B cell (primary cell): ENCODE measurements at regions not wholly inside any gene's neighbourhood (a gene's known extent, or its start where the extent isn't known, plus 50 kb on each side); places are given as distances from the start of the nearest gene placed in this dataset.

Source experiments
- ATAC-seq: fragments of 200-7000 bp; cut with Tn5 transposase; one replicate; pipeline ENCODE4 v1.10.0; 2021; ENCODE audit warnings: low read depth, mild to moderate bottlenecking, moderate number of reproducible peaks, moderate library complexity
- CTCF ChIA-PET: fragments of 350-600 bp; sonication (Branson Sonifier 250); formaldehyde crosslinking; loops from one replicate; lab custom pipeline; 2021; ENCODE audit warnings: antibody characterized with exemption, inconsistent platforms; lab: Charles Lee
- POLR2A ChIA-PET: fragments of 350-600 bp; sonication (Branson Sonifier 250); formaldehyde crosslinking; loops from one replicate; lab custom pipeline; 2021; ENCODE audit warnings: antibody characterized with exemption; lab: Charles Lee
- DNase-seq: peaks from one replicate; pipeline ENCODE4 v3.0.0; 2013
- H2AFZ ChIP-seq: 2 replicates; pipeline ENCODE4 v1.6.1; 2012; ENCODE audit warnings: mild to moderate bottlenecking, low read depth, low read length; ENCODE audit not compliant: insufficient read depth, poor library complexity, severe bottlenecking
- H3K27ac ChIP-seq, 2 donors: 1 replicate in 1 of 2; 2 replicates in 1 of 2; pipeline ENCODE4 v1.5.1; 2012 to 2013; ENCODE audit warnings: low read length in 2 of 2, mild to moderate bottlenecking in 2 of 2, moderate library complexity in 1 of 2
- H3K27me3 ChIP-seq, 4 experiments: fragments of 200-600 bp in 1 of 4; sonication (generic) in 1 of 4; replicated peaks in 1 of 4; 1 replicate in 2 of 4; 2 replicates in 2 of 4; pipeline versions ENCODE4 v1.6.1 to v1.7.0; 2013 to 2016; ENCODE audit warnings: low read length in 3 of 4, mild to moderate bottlenecking in 2 of 4, mixed read lengths in 1 of 4, moderate library complexity in 1 of 4; ENCODE audit not compliant: insufficient read depth in 4 of 4, control insufficient read depth in 3 of 4; ENCODE audit errors: control extremely low read depth in 1 of 4
- H3K36me3 ChIP-seq, 2 experiments: replicated peaks in 1 of 2; 1 replicate in 1 of 2; 2 replicates in 1 of 2; pipeline versions ENCODE4 v1.6.1 to v1.7.1; 2013; ENCODE audit warnings: low read length in 1 of 2; ENCODE audit not compliant: insufficient read depth in 2 of 2, control insufficient read depth in 1 of 2; ENCODE audit errors: control extremely low read depth in 1 of 2, extremely low read depth in 1 of 2
- H3K4me1 ChIP-seq, 2 donors: fragments of 200-600 bp in 1 of 2; sonication (generic) in 1 of 2; 1 replicate in 1 of 2; 2 replicates in 1 of 2; pipeline versions ENCODE4 v1.5.1 to v1.6.1; 2013 to 2017; ENCODE audit warnings: low read length in 2 of 2; ENCODE audit not compliant: control insufficient read depth in 2 of 2, insufficient read depth in 2 of 2
- H3K4me2 ChIP-seq: replicated peaks from 2 replicates; pipeline ENCODE3; 2012; ENCODE audit warnings: mild to moderate bottlenecking, low read depth, low read length; ENCODE audit not compliant: poor library complexity, severe bottlenecking
- H3K4me3 ChIP-seq, 5 experiments: fragments of 200-600 bp in 1 of 5; sonication (generic) in 1 of 5; 1 replicate in 3 of 5; 2 replicates in 2 of 5; pipeline versions ENCODE4 v1.5.1 to v1.7.0; 2011 to 2016; ENCODE audit warnings: low read length in 4 of 5, mild to moderate bottlenecking in 4 of 5, low read depth in 2 of 5, control low read depth in 1 of 5, moderate library complexity in 1 of 5; ENCODE audit not compliant: insufficient read depth in 1 of 5; ENCODE audit errors: control extremely low read depth in 1 of 5, extremely low read depth in 1 of 5
- H3K79me2 ChIP-seq: fragments of 200-600 bp; sonication (generic); one replicate; pipeline ENCODE4 v1.6.0; 2016; ENCODE audit warnings: low read length; ENCODE audit not compliant: control insufficient read depth, insufficient read depth
- H3K9ac ChIP-seq: fragments of 200-600 bp; sonication (generic); 2 replicates; pipeline ENCODE4 v1.6.1; 2017; ENCODE audit warnings: mild to moderate bottlenecking, low read length, moderate library complexity
- H3K9me3 ChIP-seq, 3 donors: one replicate each; pipeline versions ENCODE4 v1.6.1 to v1.7.1; 2013; ENCODE audit warnings: low read length in 2 of 3; ENCODE audit not compliant: control insufficient read depth in 2 of 3, insufficient read depth in 1 of 3; ENCODE audit errors: control extremely low read depth in 1 of 3
- H4K20me1 ChIP-seq: 2 replicates; pipeline ENCODE4 v1.6.0; 2012; ENCODE audit warnings: mild to moderate bottlenecking, low read length; ENCODE audit not compliant: insufficient read depth, control insufficient read depth, poor library complexity, severe bottlenecking
- H3K27ac Mint-ChIP-seq: one replicate; pipeline ENCODE4 v1.8.0; 2021; ENCODE audit warnings: mixed read lengths
- H3K27me3 Mint-ChIP-seq: one replicate; pipeline ENCODE4 v1.8.0; 2021; ENCODE audit warnings: mixed read lengths
- H3K4me1 Mint-ChIP-seq: one replicate; pipeline ENCODE4 v1.8.0; 2021; ENCODE audit warnings: mixed read lengths
- H3K4me3 Mint-ChIP-seq: one replicate; pipeline ENCODE4 v1.8.0; 2021; ENCODE audit warnings: mixed read lengths
- H3K9me3 Mint-ChIP-seq: one replicate; pipeline ENCODE4 v1.8.0; 2022; ENCODE audit warnings: mixed read lengths; ENCODE audit not compliant: insufficient read depth
- EZH2 ChIP-seq: IDR thresholded peaks from 2 replicates; pipeline ENCODE4 v1.6.1; 2012; ENCODE audit warnings: borderline replicate concordance, low read depth, mild to moderate bottlenecking, moderate library complexity, low read length; ENCODE audit not compliant: insufficient read depth, poor library complexity, severe bottlenecking
- WGBS: methylation state at CpG from one replicate; pipeline ENCODE4 v1.1.5; 2013; ENCODE audit warnings: missing lambda C conversion rate; ENCODE audit not compliant: insufficient coverage; 5-methylcytosine and 5-hydroxymethylcytosine counted together
- intact Hi-C: fragments of 100-400 bp; cut with micrococcal nuclease; formaldehyde crosslinking; loops from one replicate; pipeline ENCODE4 v1.10.0; 2022
- TF ChIP-seq, protein P1 (sequence below): fragments of 200-600 bp; IDR thresholded peaks from one replicate; pipeline ENCODE4 v1.8.0; 2022; ENCODE audit warnings: antibody characterized with exemption, mild to moderate bottlenecking

DNA sequence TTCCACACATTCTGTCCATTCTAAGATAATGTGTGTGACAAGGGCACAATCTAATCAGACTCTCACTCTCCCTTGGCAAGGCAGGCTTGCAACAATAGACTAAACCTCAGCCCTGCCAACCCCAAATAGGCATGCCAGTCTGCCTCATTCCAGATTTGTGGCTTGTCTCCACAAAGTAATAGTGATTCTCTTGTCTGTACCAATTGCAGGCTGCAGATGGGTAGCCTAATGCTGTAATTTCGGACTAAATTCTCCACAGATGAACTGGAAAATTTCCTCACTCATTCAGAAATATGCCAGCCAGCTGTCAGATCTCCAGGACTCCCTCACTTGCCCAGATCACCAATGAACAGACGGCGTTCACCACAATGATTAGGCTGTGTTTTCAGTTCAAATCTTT is 413.6 kb downstream of the ELAVL2 start:
- H3K27ac Mint-ChIP-seq, result no peak overlapping the region
- no peak overlapping the region for H3K9ac ChIP-seq
- H4K20me1 ChIP-seq, result no peaks in the 10 kb centered on the region
- H3K4me1 ChIP-seq, result no peaks in the 10 kb centered on the region
- POLR2A ChIA-PET, result no interaction called here
- intact Hi-C loops, result no loop called here
- TF ChIP-seq EZH2, result no peak
- TF ChIP-seq, protein P1, sequence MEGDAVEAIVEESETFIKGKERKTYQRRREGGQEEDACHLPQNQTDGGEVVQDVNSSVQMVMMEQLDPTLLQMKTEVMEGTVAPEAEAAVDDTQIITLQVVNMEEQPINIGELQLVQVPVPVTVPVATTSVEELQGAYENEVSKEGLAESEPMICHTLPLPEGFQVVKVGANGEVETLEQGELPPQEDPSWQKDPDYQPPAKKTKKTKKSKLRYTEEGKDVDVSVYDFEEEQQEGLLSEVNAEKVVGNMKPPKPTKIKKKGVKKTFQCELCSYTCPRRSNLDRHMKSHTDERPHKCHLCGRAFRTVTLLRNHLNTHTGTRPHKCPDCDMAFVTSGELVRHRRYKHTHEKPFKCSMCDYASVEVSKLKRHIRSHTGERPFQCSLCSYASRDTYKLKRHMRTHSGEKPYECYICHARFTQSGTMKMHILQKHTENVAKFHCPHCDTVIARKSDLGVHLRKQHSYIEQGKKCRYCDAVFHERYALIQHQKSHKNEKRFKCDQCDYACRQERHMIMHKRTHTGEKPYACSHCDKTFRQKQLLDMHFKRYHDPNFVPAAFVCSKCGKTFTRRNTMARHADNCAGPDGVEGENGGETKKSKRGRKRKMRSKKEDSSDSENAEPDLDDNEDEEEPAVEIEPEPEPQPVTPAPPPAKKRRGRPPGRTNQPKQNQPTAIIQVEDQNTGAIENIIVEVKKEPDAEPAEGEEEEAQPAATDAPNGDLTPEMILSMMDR, result no peak
- no peak overlapping the region for H3K4me3 ChIP-seq
- no peaks in the 10 kb centered on the region for H3K27me3 ChIP-seq
- ATAC-seq (no peak), DNase-seq (no peak)
- H3K27me3 Mint-ChIP-seq, result no peaks in the 10 kb centered on the region
- H3K4me1 Mint-ChIP-seq, result no peaks in the 10 kb centered on the region
- H2AFZ ChIP-seq, result no peak overlapping the region
- H3K4me3 Mint-ChIP-seq, result no peak overlapping the region
- CTCF ChIA-PET, result no interaction called here
- no peak overlapping the region for H3K4me2 ChIP-seq
- no peak overlapping the region for H3K27ac ChIP-seq
- H3K9me3 Mint-ChIP-seq, result no peaks in the 10 kb centered on the region
- no peaks in the 10 kb centered on the region for H3K36me3 ChIP-seq
- 100% methylated on average over 2 of the region's 3 CpGs for WGBS
- no peaks in the 10 kb centered on the region for H3K79me2 ChIP-seq
- H3K9me3 ChIP-seq, result no peaks in the 10 kb centered on the region

DNA sequence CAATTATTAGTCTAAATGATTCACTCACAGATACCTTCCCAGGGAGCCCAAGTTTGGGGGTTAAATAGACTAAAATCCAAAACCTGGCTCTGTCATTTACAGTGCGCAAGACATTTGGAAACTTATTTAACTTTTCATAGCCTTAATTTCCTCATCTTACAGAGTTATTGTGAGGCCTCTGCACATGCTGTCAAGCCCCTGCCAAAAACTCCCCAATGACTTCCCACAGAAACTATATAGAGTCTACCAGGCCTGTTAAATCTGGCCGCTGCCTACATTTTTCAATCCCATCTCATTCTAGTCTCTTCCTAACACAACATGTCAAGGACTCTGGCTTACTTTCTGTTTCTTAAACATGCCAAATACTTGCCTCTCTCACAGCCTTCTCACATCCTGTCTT is 412.5 kb downstream of the ELAVL2 start:
- Mint-ChIP-seq H3K4me1 (no peaks in the 10 kb centered on the region), H3K9me3 (no peaks in the 10 kb centered on the region), H3K27me3 (no peaks in the 10 kb centered on the region), H3K4me3 (no peak overlapping the region), H3K27ac (no peak overlapping the region)
- H3K4me2 ChIP-seq, result no peak overlapping the region
- H3K4me1 ChIP-seq, result no peaks in the 10 kb centered on the region
- no peak for DNase-seq
- ATAC-seq, result no peak
- H3K4me3 ChIP-seq, result no peak overlapping the region
- no peaks in the 10 kb centered on the region for H3K36me3 ChIP-seq
- TF ChIP-seq, protein P1, result no peak
- TF ChIP-seq EZH2, result no peak
- no peak overlapping the region for H3K27ac ChIP-seq
- H3K79me2 ChIP-seq, result no peaks in the 10 kb centered on the region
- POLR2A ChIA-PET, result no interaction called here
- intact Hi-C loops, result no loop called here
- CTCF ChIA-PET, result no interaction called here
- no peaks in the 10 kb centered on the region for H3K9me3 ChIP-seq
- no peak overlapping the region for H2AFZ ChIP-seq
- H3K9ac ChIP-seq, result no peak overlapping the region
- 92% methylated on average over 2 of the region's 2 CpGs for WGBS
- no peaks in the 10 kb centered on the region for H4K20me1 ChIP-seq
- no peaks in the 10 kb centered on the region for H3K27me3 ChIP-seq
